IPS-18a (cell line): ENCODE measurements at regions not wholly inside any gene's neighbourhood (a gene's known extent, or its start where the extent isn't known, plus 50 kb on each side); places are given as distances from the start of the nearest gene placed in this dataset.
"Not testable (repeated sequence)": the region's sequence is repeated elsewhere in the genome, so short reads cannot be mapped to it uniquely, and the experiment has no call there.

Experiments
- H3K27ac ChIP-seq: one replicate; pipeline ENCODE4 v1.5.1; 2013; ENCODE audit warnings: low read length
- H3K27me3 ChIP-seq: one replicate; pipeline ENCODE4 v1.6.1; 2013; ENCODE audit warnings: mild to moderate bottlenecking, low read length; ENCODE audit not compliant: control insufficient read depth, insufficient read depth
- H3K36me3 ChIP-seq: one replicate; pipeline ENCODE4 v1.6.1; 2013; ENCODE audit warnings: low read depth, low read length; ENCODE audit not compliant: control insufficient read depth
- H3K4me1 ChIP-seq: one replicate; pipeline ENCODE4 v1.6.1; 2013; ENCODE audit warnings: low read depth, low read length; ENCODE audit not compliant: control insufficient read depth
- H3K4me3 ChIP-seq: one replicate; pipeline ENCODE4 v1.5.1; 2013; ENCODE audit warnings: low read length
- H3K9ac ChIP-seq: one replicate; pipeline ENCODE4 v1.6.1; 2013; ENCODE audit warnings: mild to moderate bottlenecking, low read length, moderate library complexity
- H3K9me3 ChIP-seq: one replicate; pipeline ENCODE4 v1.6.1; 2013; ENCODE audit warnings: low read depth, low read length; ENCODE audit not compliant: control insufficient read depth

- H3K9ac ChIP-seq, result no peak overlapping the region
- no peak overlapping the region for H3K4me3 ChIP-seq
- H3K36me3 ChIP-seq, result no peaks in the 10 kb centered on the region
- no peaks in the 10 kb centered on the region for H3K9me3 ChIP-seq
- no peaks in the 10 kb centered on the region for H3K27me3 ChIP-seq
- no peaks in the 10 kb centered on the region for H3K4me1 ChIP-seq
- no peak overlapping the region for H3K27ac ChIP-seq
These were observed 627.8 kb downstream of the DOK5 start for GRCh38 chr20:55103188-55103587.

DNA sequence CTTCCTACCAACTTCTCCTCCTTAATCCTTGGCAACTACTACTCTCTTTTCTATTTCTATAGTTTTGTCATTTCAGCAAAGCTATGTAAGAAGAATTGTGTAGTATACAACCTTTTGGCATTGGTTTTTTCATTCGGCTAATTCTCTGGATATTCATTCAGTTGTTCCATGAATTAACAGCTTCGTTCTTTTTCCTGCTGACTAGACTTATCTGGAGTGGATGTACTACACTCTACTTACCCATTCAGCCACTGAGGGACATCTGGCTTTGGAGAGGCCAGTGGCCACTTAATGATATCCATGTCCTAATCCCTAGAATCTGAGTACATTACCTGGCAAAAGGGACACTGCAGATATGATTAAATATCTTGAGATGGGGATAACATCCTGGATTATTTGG, 623.9 kb downstream of the DOK5 start:
- no peaks in the 10 kb centered on the region for H3K36me3 ChIP-seq
- H3K9me3 ChIP-seq, result no peaks in the 10 kb centered on the region
- H3K4me3 ChIP-seq, result no peak overlapping the region
- no peak overlapping the region for H3K27ac ChIP-seq
- no peaks in the 10 kb centered on the region for H3K4me1 ChIP-seq
- H3K27me3 ChIP-seq, result no peaks in the 10 kb centered on the region
- H3K9ac ChIP-seq, result no peak overlapping the region

DNA sequence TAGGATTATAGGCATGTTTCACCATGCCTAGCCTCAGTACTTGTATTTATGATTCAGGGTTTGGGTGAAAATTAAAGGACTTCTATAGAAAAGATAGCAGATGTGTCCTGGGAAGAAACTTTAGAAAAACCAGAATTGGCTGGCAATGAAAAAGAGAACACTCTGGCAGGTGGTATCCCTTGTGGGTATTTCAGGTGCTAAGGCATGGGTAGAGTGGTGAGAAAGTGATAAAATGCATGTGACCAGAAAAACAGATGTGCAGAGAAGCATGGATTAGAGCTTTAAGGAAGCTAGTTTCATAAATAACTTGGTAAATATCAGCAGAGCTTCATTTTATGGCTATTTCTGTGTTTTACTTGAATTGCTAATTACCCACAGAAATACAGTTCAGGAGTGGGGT, 622.2 kb downstream of the DOK5 start:
- H3K4me1 ChIP-seq, result no peaks in the 10 kb centered on the region
- H3K27ac ChIP-seq, result no peak overlapping the region
- no peak overlapping the region for H3K9ac ChIP-seq
- H3K4me3 ChIP-seq, result no peak overlapping the region
- no peaks in the 10 kb centered on the region for H3K36me3 ChIP-seq
- H3K9me3 ChIP-seq, result no peaks in the 10 kb centered on the region
- H3K27me3 ChIP-seq, result no peaks in the 10 kb centered on the region

DNA sequence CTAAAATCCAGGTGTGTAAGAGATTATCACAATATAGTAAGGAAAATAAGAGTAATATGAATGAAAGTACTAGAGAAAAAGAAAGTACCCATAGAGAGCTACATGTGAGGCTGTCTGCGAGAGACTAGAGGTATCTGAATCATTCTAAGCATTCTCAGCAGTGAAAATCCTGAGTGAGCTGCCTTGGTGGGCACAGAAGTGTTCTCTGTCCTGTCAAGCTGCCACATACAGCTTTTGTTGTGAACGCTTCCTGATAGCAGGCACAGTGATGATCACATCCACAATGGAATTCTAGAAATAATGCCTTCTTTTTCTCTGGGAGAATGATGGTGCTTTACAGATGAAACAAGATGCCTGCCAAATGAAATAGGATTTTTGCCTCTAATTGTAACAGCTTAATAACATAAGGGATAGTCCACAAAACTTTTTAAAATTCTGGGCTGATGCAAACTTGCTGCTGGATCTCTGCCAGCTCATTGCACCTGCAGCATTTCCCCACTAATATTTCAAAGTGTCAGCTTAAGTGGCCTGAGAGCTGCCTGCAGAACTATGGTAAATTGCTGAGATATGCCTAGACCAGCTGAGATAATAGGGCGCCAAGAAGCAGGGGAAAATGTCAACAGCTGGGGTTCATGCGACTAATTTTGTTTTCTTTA, 620.5 kb downstream of the DOK5 start:
- H3K27me3 ChIP-seq, result no peaks in the 10 kb centered on the region
- no peaks in the 10 kb centered on the region for H3K4me1 ChIP-seq
- no peaks in the 10 kb centered on the region for H3K9me3 ChIP-seq
- no peak overlapping the region for H3K4me3 ChIP-seq
- H3K36me3 ChIP-seq, result no peaks in the 10 kb centered on the region
- no peak overlapping the region for H3K27ac ChIP-seq
- H3K9ac ChIP-seq, result no peak overlapping the region

DNA sequence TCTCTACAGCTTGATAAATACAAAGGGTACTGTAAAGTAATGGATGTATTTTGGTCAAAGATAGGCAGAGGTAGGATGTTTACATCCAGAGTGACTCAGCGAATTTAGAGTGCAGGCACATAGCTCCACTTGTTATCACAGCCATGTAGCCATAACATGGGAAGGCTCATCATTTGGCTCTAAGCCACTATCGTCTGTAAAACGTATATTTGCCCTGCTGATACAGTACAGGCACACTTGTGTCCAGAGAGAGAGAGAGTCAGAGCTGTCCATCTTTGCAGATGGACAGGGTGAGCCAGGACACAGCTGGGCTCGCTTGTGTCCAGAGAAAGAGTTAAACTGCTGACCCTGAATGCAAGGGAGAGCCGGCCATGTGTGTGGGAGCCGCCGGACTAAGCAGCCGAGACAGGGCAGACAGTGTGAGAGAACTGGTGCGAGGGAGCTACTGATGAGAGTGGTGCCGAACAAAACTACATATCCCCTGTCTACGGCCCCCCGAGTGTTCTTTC, 619.0 kb downstream of the DOK5 start:
- no peaks in the 10 kb centered on the region for H3K9me3 ChIP-seq
- H3K4me3 ChIP-seq, result no peak overlapping the region
- H3K36me3 ChIP-seq, result no peaks in the 10 kb centered on the region
- no peak overlapping the region for H3K9ac ChIP-seq
- H3K4me1 ChIP-seq, result no peaks in the 10 kb centered on the region
- no peak overlapping the region for H3K27ac ChIP-seq
- H3K27me3 ChIP-seq, result no peaks in the 10 kb centered on the region

DNA sequence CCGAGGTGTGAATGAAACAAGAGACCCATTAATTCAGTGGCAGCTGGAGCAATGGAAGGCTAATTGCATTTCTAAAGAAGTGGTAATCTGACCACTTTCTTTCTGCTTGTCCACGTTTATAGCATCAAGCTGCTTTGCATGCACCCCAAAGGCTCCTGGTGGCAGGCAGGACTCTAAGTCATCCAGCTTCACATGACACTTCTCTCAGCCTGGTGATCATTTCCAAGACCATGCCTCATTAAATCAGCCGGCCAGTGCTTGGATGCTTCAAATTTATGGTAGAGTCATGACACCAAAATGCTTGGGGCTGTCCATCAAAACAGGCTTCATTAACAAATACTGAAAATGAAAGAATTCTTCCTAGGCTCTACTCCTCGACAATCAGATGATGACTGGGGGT, 614.9 kb downstream of the DOK5 start:
- Histone ChIP-seq H3K27ac (no peak overlapping the region), H3K27me3 (no peaks in the 10 kb centered on the region), H3K36me3 (no peaks in the 10 kb centered on the region), H3K9me3 (no peaks in the 10 kb centered on the region), H3K4me3 (no peak overlapping the region), H3K9ac (no peak overlapping the region), H3K4me1 (no peaks in the 10 kb centered on the region)

DNA sequence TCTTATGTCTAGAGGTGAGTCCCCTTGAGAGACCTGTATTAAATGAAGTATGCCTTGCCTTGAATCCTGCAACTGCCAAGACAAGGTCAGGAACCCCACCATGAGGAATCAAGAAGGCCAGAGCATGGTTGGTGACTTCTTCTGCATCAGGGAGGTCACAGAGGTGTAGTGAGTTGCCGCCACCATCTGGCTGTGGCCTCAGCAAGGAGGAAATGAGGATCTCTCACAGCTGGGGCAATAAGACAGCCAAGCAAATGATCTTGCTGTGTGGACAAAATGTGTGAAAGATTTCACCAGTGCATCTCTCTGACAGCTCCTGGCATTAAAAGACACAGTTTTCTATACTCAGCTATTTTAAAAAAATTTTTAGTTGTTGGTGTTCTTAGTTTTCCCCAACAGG, 611.0 kb downstream of the DOK5 start:
- Histone ChIP-seq H3K36me3 (no peaks in the 10 kb centered on the region), H3K9ac (no peak overlapping the region), H3K4me3 (no peak overlapping the region), H3K4me1 (no peaks in the 10 kb centered on the region), H3K27me3 (no peaks in the 10 kb centered on the region), H3K27ac (no peak overlapping the region), H3K9me3 (no peaks in the 10 kb centered on the region)

- Histone ChIP-seq H3K9me3 (no peaks in the 10 kb centered on the region), H3K36me3 (no peaks in the 10 kb centered on the region), H3K27ac (no peak overlapping the region), H3K4me3 (no peak overlapping the region), H3K27me3 (no peaks in the 10 kb centered on the region), H3K4me1 (no peaks in the 10 kb centered on the region), H3K9ac (no peak overlapping the region)
These were observed 604.5 kb downstream of the DOK5 start for GRCh38 chr20:55079917-55080316.

GRCh38 chr20:55074266-55074840, 599.0 kb downstream of the DOK5 start:
- H3K27me3 ChIP-seq, H3K36me3 ChIP-seq, H3K27ac ChIP-seq, H3K4me3 ChIP-seq, H3K4me1 ChIP-seq, H3K9ac ChIP-seq, H3K9me3 ChIP-seq: not testable (repeated sequence)

GRCh38 chr20:55070001-55070400, 594.6 kb downstream of the DOK5 start:
- Histone ChIP-seq H3K9ac (no peak overlapping the region), H3K27ac (no peak overlapping the region), H3K27me3 (no peaks in the 10 kb centered on the region), H3K36me3 (no peaks in the 10 kb centered on the region), H3K4me3 (no peak overlapping the region), H3K4me1 (no peaks in the 10 kb centered on the region), H3K9me3 (no peaks in the 10 kb centered on the region)

- Histone ChIP-seq H3K4me1 (no peaks in the 10 kb centered on the region), H3K9me3 (no peaks in the 10 kb centered on the region), H3K4me3 (no peak overlapping the region), H3K9ac (no peak overlapping the region), H3K36me3 (no peaks in the 10 kb centered on the region), H3K27ac (no peak overlapping the region), H3K27me3 (no peaks in the 10 kb centered on the region)
These were observed 591.9 kb downstream of the DOK5 start for GRCh38 chr20:55067158-55067825.

GRCh38 chr20:55058938-55059337, 583.5 kb downstream of the DOK5 start:
- Histone ChIP-seq H3K27ac (no peak overlapping the region), H3K4me1 (no peaks in the 10 kb centered on the region), H3K9me3 (no peaks in the 10 kb centered on the region), H3K27me3 (no peaks in the 10 kb centered on the region), H3K4me3 (no peak overlapping the region), H3K9ac (no peak overlapping the region), H3K36me3 (no peaks in the 10 kb centered on the region)
